Uterus (tissue), 2 donors: ENCODE measurements at regions not wholly inside any gene's neighbourhood (a gene's known extent, or its start where the extent isn't known, plus 50 kb on each side); places are given as distances from the start of the nearest gene placed in this dataset.

ENCODE experiments used
- POLR2A ChIP-seq, 2 donors: fragments of 450-650 bp; IDR thresholded peaks; one replicate each; pipeline ENCODE4 v1.6.1; 2016; ENCODE audit warnings: antibody characterized with exemption in 2 of 2, mild to moderate bottlenecking in 1 of 2, moderate library complexity in 1 of 2
- TF ChIP-seq, protein P1 (sequence below), 4 experiments: fragments of 200-600 bp in 2 of 4; fragments of 450-650 bp in 2 of 4; sonication (generic) in 2 of 4; IDR thresholded peaks; one replicate each; pipeline ENCODE4 v1.5.1; 2016 to 2019; ENCODE audit warnings: antibody characterized with exemption in 4 of 4, mild to moderate bottlenecking in 2 of 4, moderate library complexity in 1 of 4

DNA sequence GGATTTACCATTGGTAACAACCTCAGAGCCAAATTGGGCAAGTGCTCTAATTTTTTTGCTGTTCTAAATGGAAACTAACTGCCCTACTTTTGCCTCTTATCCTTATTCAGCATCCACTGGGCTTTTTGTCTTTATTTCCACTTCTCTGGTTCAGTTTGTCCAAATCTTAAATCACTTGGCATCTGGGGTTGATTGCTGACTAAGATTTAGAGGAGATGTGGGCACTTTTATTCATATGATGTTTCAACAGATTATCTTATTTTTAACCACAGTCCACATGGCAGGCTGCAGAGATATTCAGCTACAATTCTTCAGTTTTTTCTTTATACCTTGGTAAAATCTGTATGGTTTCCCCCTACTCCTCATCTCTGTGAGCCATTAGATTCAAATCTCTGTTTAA lies 1161.4 kb upstream of the PCDH7 start:
- TF ChIP-seq, protein P1, sequence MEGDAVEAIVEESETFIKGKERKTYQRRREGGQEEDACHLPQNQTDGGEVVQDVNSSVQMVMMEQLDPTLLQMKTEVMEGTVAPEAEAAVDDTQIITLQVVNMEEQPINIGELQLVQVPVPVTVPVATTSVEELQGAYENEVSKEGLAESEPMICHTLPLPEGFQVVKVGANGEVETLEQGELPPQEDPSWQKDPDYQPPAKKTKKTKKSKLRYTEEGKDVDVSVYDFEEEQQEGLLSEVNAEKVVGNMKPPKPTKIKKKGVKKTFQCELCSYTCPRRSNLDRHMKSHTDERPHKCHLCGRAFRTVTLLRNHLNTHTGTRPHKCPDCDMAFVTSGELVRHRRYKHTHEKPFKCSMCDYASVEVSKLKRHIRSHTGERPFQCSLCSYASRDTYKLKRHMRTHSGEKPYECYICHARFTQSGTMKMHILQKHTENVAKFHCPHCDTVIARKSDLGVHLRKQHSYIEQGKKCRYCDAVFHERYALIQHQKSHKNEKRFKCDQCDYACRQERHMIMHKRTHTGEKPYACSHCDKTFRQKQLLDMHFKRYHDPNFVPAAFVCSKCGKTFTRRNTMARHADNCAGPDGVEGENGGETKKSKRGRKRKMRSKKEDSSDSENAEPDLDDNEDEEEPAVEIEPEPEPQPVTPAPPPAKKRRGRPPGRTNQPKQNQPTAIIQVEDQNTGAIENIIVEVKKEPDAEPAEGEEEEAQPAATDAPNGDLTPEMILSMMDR (IDR thresholded peaks at IDR 0.05) = no peak
- TF ChIP-seq POLR2A (IDR thresholded peaks at IDR 0.05) = no peak
